ENCODE measurements at regions not wholly inside any gene's neighbourhood (a gene's known extent, or its start where the extent isn't known, plus 50 kb on each side); places are given as distances from the start of the nearest gene placed in this dataset.

DNA sequence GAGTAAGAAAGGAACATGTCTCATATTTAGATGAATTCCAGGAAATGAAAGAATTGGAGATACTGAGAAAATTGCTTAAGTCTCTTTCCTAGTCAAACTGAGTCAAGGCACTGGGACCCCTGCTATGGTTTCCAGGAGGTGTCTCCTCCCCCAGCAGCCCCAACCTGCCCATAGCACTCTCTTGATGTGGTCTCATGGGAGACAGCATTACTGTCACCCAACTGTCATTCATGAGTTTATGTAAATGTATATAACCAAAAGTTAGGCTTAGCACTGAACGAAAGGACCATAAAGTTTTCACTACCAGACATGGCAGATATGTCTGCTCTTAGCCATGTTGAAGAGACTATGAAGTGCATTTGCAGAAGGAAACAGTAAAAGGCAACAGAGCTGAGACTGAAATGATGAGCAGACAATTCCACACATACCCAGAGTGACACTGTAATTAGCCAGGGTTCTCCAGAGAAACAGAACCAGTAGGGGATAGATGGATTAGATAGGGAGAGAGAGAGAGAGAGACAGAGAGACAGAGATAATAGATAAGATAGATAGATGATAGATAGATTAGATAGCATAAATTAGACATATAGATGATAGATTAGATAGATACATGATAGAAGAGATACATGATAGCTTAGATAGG, 328.1 kb downstream of the BRD1 start:
- no peak for DNase-seq

DNA sequence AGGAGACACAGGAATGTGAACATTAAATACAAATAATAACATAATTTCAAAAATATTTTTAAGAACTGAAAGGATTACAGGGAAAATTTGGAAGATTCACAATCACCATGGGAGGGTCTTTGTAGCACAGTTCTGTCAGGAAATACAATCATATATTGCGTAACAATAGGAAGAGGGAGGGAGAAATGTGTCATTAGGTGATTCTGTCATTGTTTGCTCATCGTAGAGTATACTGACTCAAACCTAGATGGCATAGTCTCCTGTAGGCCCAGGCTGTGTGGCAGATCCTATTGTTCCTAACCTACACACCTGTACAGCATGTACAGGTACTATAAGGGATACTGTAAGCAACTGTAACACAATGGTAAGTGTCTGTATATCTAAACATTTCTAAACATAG, 330.4 kb downstream of the BRD1 start:
- no peak for DNase-seq

DNA sequence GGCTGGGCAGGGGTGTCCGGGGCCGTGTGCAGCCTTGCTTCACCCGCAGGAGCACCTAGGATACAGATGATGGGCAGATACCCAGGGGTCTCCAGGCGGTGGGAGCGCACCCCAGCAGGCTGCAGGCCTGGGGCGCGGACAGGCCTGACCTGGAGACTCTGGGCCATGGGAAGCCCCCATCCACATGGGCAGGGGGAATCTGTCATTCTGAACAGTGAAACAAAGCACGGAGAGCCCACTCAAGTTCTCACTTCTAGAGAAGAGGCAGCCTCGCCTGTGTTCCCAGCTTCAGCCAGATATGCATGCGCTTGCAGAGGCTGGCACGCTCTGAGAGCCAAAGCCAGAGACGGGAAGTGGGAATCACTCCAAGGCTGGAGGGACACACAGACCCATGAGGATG, 333.1 kb downstream of the BRD1 start:
- DNase-seq: no peak

DNA sequence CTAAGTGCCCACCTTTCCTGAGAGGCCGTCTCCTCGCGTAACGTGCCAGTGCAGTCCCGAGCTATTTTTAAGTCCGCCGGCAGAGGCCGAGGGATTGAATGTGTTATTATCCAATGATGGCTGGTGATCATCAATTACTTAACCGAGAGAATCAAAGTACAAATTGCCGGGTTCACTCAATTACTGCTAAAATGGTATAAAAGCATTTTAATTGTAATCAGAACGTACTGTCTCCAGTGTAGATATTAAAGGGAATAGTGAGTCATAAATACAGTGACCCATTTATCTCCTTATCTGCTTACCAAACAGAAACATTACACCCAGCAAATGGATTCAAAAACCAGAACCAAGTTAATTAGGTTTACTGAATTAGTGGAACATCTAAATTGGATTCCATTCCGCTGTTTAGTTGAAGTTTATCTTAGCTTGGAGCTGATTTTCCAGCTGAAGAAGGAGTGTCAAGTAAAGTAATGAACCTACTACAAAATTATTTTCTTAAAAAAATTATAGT, 334.9 kb downstream of the BRD1 start:
- DNase-seq: no peak

- no peak for DNase-seq
Measured at GRCh38 chr22:49492308-49492707, 335.4 kb downstream of the BRD1 start.

- no peak for DNase-seq
Measured at GRCh38 chr22:49491726-49492125, 335.9 kb downstream of the BRD1 start.

DNA sequence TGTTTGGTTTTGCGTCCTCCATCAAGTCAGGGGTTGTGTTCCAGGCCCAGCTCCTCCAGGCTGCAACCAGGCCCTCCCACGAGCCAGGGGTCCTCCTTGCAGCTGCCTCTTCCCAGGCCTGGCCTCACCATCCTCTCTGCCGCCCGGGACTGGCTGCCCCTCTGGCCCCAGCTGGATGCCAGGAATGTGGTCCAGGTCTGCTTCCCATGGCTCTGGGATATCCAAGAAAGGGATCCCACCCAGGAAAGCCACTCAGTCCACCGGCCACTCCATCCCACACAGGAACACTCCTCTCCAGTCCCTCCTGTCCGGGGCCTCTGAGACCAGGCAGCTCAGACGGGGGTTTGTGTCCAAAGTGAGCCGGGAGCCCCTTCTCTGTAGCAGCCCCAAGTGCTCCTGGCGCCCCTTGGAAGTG, 336.4 kb downstream of the BRD1 start:
- DNase-seq: no peak

- DNase-seq: no peak
Measured at GRCh38 chr22:49490692-49491091, 337.0 kb downstream of the BRD1 start.

DNA sequence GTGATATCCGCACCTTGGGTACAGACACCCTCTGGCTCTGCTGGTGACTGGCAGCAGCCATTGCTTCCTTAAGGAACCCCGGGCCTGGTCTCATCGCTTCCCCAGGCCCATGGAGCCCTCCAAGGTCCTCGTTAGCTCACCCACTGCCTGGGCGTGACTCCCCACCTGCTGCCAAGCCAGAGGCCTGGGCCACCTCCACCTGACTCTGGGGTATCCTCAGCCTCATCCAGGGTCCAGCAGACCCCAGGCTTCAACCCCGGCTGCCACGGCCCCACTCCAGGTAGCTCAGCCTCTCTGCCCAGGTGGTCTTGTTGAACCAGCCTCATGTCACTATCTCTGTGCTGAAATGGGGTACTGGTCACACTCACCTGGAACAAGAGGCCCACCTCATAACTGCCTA, 337.9 kb downstream of the BRD1 start:
- DNase-seq: no peak

DNA sequence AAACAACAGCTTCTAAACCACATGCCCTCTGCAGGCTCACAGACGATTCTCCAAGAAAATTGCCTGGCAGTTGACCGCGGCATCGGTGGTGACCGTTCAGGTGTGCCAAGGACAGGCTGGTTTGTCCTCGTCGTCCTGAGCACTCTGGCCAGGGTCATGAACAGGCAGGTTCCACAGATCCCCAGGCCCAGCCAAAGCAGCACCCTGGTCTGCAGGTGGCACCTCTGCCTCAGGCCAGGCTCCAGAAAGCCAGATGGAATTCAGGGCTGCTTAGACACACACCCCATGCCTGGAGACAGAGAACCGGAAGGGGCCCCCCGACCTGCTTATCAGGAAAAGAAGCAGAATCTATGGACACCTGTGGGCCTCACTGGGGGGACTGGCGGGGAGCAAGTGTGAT, 338.7 kb downstream of the BRD1 start:
- DNase-seq: no peak

GRCh38 chr22:49487950-49488349, 339.7 kb downstream of the BRD1 start:
- DNase-seq: no peak

DNA sequence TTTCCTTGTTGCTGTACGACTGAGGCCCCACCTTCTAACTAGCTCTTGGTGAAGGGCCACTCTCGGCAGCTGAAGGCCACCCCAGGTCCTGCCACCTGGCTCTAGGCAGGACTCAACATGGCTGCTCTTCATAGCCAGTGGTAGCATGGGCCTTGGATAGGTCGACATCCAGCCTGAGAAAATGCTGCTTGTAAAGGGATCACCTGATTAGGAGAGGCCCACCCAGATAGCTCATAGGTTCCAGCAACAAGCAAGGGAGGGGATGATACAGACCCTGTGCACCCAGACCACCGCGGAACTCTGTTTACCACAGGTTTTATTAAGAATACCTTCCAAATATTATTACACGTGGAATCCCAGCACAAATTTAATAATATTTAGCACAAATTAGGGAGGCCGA, 341.4 kb downstream of the BRD1 start:
- DNase-seq: no peak

DNA sequence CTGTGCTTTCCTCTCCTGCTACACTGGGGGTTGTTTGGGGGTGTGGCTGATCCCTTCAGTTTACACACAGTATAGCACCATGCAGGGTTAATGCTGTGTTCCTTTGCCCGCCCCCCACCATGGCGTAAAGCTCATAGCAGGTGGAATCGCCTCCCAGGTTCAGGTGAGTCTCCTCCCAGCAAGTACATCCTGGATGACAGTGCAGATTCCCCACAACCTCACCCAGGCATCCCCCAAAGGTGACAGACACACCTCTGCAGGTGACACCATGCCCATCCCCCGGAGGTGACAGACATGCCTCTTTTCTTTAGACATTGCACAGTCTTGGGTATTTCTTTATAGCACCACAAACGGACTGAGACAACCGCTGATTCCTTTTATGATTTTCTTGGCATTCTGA, 343.7 kb downstream of the BRD1 start:
- no peak for DNase-seq

DNA sequence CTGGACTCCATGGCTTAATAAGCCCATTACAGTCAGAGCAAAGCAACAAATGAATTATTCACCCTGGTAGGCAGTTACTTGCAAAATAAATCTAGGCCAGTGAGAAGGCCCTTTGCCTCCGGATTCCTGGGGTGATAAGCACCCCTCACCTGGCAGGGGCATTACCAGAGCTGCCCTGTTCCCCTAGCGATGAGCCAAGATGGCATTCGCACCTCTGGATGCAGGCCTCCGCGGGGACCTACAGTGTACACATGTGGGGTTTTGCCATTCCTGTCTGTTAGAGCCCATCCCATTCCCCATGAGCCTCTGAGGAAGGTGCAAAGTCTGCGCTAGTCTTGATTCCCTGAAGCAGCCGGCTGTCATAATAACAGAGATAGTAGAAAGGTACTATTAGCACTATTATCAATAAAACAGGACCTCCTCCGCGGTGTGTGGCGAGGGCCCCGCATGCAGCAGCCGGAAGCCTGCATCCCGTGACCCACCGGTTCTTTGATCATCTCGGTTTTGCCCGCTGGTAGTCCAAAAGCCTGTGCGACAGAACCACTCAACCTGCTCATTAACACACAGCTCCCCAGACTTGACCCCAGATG, 344.3 kb downstream of the BRD1 start:
- no peak for DNase-seq

DNA sequence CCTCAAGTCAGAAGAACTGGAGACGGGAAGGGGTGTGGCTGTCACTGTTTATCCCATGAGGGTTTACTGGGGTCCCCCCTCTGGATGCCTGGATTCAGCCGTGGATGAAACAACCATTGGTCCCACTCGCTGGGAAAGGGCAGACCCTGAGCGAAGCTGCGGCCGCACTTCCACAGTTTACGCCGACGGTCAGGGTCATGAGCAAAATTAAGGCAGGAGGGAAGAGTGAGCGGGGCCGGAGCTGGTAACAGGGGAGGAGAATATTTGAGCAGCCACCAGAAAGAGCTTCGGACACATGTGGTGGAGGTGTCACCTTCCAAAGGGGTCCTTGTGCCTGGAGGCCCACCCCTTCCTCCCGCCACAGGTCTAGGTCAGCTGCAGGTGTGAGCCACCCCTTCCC, 344.9 kb downstream of the BRD1 start:
- no peak for DNase-seq

- no peak for DNase-seq
Measured at GRCh38 chr22:49481659-49482399, 345.8 kb downstream of the BRD1 start.

DNA sequence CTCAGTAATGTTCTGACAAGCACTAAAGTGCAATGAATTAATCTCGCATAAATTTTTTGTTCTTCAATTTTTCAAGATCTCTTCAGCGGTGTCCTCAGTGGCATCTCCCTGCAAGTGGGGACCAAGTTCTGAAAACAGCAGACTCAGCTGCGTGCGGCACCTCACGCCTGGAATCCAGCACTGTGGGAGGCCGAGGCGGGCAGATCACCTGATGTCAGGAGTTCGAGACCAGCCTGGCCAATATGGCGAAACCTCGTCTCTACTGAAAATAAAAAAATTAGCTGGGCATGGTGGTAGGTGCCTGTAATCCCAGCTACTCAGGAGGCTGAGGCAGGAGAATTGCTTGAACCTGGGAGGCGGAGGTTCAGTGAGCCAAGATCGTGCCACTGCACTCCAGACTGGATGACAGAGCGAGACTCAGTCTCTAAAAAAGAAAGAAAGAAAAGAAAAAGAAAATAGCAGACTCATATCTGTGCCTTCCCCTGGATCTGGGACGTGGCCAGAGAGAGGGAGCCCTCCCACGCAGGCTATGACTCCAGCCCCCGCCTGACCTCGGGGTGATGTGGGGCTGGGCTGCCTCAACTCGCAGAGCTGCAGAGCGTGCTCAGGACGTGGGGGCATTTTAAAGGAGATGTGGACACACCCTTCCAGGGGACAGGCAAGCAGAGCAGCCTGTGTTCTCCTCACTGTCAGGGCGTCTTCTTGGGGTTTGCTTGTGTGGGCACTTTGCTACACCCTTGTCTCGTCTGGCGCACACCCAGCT, 346.6 kb downstream of the BRD1 start:
- DNase-seq: no peak

GRCh38 chr22:49480331-49480730, 347.3 kb downstream of the BRD1 start:
- DNase-seq: no peak

DNA sequence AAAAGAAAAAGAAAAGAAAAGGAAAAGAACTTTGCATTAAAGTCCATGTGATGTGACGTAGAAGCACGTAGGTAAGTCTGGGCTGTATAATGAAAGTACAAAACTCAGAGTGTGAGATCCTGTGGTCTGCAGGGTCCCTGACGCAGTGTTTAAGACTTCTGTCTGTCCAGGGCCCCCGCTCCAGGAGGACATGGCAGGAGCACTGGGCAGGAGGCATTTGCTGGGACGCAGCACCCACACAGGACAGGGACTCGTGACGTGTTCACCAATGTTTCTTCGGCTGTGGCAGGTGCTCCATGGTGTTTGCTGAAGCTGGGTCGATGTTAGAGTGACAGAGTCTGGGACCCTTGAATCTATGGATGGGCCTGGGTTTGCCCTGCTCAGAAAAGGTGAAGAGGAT, 348.1 kb downstream of the BRD1 start:
- no peak for DNase-seq

GRCh38 chr22:49476800-49477400, 350.8 kb downstream of the BRD1 start:
- no peak for DNase-seq

DNA sequence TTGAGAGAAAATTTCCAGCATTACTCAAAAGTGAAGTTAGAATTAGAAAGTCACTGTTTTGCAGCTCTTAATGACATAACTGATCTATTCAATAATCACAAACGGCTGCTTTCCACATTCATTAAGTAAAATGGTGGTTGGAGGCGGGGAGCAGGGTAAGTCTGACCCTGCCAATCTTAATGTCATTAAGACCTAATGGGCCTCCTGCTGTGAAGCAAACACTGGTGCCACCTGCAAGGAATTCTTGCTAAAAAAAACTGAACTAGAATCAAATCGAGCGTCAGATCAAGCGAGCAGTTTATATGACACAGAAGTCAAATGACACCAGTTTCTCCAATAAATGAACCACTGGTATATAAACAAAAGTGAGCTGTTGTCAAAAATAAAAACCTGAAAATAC, 351.5 kb downstream of the BRD1 start:
- DNase-seq: no peak

GRCh38 chr22:49475253-49475652, 352.4 kb downstream of the BRD1 start:
- no peak for DNase-seq

GRCh38 chr22:49473286-49473685, 354.4 kb downstream of the BRD1 start:
- DNase-seq: no peak

Measured in CD4-positive, alpha-beta T cell treated with Interleukin-1 beta for 1 hour (primary cell).